ENCODE measurements at regions not wholly inside any gene's neighbourhood (a gene's known extent, or its start where the extent isn't known, plus 50 kb on each side); places are given as distances from the start of the nearest gene placed in this dataset.

DNA sequence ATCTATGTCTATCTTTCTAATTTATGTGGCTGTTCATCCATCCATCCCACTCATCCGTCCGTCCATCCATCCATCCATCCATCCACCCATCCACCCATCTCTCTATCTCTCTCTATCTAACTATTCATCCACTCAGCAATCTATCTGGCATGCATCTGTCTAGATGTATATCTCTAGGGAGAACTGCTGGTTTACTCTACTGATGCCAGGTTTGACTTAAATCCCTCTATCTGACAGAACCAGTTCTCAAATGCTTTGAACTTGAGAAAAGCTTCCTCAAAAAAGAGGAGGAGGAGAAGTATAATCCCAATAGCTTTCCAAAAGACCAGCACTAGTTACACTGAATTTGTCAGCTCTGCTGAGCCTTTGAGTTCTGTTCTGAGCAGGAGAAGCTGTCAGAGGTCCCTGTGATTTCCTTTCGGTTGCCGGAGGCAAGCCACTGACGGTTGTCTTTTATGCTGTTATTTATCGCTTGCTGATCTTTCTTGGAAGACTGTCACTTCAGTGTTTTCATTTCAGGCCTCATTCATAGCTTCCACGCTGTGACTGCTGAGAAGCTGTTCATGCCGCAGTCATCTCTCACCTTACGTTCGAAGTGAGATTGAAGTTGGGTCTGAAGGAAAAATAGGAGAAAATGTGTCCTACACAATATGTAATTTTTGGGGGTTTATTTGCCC, 129.4 kb upstream of the UXS1 start:
- Mint-ChIP-seq H3K27ac (no peak overlapping the region), H3K4me1 (no peaks in the 10 kb centered on the region; a peak in 1 of 4 replicates), H3K9me3 (peaks cover 2 to 6% of the 10 kb centered on the region in 2 experiments; a peak in 4 of 5 replicates), H3K4me3 (no peak overlapping the region), H3K27me3 (ENCODE audit: low read depth) (no peaks in the 10 kb centered on the region; the same call in 1 of the 2 replicates), H3K36me3 (ENCODE audit: insufficient read depth in 1 of 3, low read depth in 3 of 3) (peaks cover 1 to 6% (median 2%) of the 10 kb centered on the region in 3 experiments; a peak in 6 of 7 replicates)
- H3K4ac ChIP-seq (ENCODE audit: low read depth, low read length), result no peak overlapping the region
- H3K9ac ChIP-seq (ENCODE audit: extremely low read depth, insufficient read length, low read length), result no peak overlapping the region
- H2BK15ac ChIP-seq (ENCODE audit: low read depth, low read length), result no peak overlapping the region
- no peak overlapping the region for H2AFZ ChIP-seq (ENCODE audit: low read length)
- H3T11ph ChIP-seq (ENCODE audit: low read length), result no peak overlapping the region
- H3K14ac ChIP-seq (ENCODE audit: insufficient read depth, low read length), result no peak overlapping the region
- H3K23ac ChIP-seq (ENCODE audit: insufficient read length, low read depth, low read length), result no peak overlapping the region
- H2BK5ac ChIP-seq (ENCODE audit: insufficient read length, low read length), result no peak overlapping the region
- H4K91ac ChIP-seq (ENCODE audit: insufficient read length, low read depth, low read length), result no peak overlapping the region
- no peaks in the 10 kb centered on the region for H3K23me2 ChIP-seq (ENCODE audit: insufficient read length, low read depth, low read length, poor library complexity, severe bottlenecking)
- H4K20me1 ChIP-seq (ENCODE audit: control insufficient read depth, insufficient read depth, insufficient read length), result no peaks in the 10 kb centered on the region
- no peaks in the 10 kb centered on the region for H3K4me1 ChIP-seq (ENCODE audit: insufficient read depth, low read length)
- H3K18ac ChIP-seq (ENCODE audit: insufficient read length, low read depth, low read length), result no peak overlapping the region
- no peak for TF ChIP-seq CTCF (conservative IDR thresholded peaks at IDR 0.05)
- no peaks in the 10 kb centered on the region for H3K27me3 ChIP-seq (ENCODE audit: insufficient read depth, low read length)
- no peak overlapping the region for H2BK12ac ChIP-seq (ENCODE audit: insufficient read length, low read depth, low read length)
- H3K27ac ChIP-seq (ENCODE audit: insufficient read length, low read depth, low read length), result no peak overlapping the region
- H3K4me2 ChIP-seq (ENCODE audit: insufficient read depth, insufficient read length, low read length), result no peak overlapping the region
- H3K9me3 ChIP-seq (ENCODE audit: control insufficient read depth, low read depth, low read length), result no peaks in the 10 kb centered on the region
- H4K5ac ChIP-seq (ENCODE audit: insufficient read length, low read depth, low read length), result no peak overlapping the region
- DNase-seq, result no peak
- no peaks in the 10 kb centered on the region for H3K79me1 ChIP-seq (ENCODE audit: insufficient read depth, low read depth, low read length, poor library complexity, severe bottlenecking)
- H2BK20ac ChIP-seq (ENCODE audit: low read depth, low read length, poor library complexity, severe bottlenecking), result no peak overlapping the region
- H2BK120ac ChIP-seq (ENCODE audit: low read depth, low read length, poor library complexity, severe bottlenecking), result no peak overlapping the region
- no peak overlapping the region for H3K56ac ChIP-seq (ENCODE audit: insufficient read length, low read depth, low read length)
- H3K79me2 ChIP-seq (ENCODE audit: insufficient read depth, low read length), result no peaks in the 10 kb centered on the region
- no peak overlapping the region for H2AK5ac ChIP-seq (ENCODE audit: insufficient read length, low read length)
- H4K8ac ChIP-seq (replicated peaks; ENCODE audit: insufficient read length, low read depth, low read length), result no peak overlapping the region
- 100% methylated on average over 2 of the region's 10 CpGs for WGBS (ENCODE audit: extremely low coverage, insufficient read length, low lambda C conversion rate)

Measured in H9 (cell line).